ENCODE measurements at regions not wholly inside any gene's neighbourhood (a gene's known extent, or its start where the extent isn't known, plus 50 kb on each side); places are given as distances from the start of the nearest gene placed in this dataset.
A peak's percentile ranks its signal among the peaks of the same experiment; 100 is the strongest.

DNA sequence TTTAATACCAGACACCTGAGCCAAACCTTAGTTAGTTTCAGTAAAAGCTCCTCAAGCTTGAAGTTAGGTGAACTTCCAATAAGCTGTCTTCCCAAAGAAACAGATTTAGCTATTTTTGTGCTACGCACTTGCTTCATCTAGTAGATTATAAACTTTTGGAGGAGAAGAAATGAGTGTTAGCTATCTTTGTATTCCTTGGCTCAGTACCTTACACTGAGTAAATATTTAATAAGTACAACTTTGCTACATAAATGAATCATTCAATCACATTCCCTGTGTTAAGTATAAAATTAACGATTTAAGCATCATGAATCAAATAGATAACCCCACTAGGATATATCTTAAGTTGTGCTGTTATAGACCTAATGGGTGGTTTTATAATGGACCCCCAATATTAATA is 307.0 kb downstream of the PCNX1 start:
- POLR2A ChIA-PET (ENCODE audit: unreplicated experiment) = interaction anchor here (0.5 to 0.6 kb wide), 4 partner anchors 21 to 124 kb away, joined by 3 to 8 read pairs (median 4); no protein-coding TSS in a partner anchor

DNA sequence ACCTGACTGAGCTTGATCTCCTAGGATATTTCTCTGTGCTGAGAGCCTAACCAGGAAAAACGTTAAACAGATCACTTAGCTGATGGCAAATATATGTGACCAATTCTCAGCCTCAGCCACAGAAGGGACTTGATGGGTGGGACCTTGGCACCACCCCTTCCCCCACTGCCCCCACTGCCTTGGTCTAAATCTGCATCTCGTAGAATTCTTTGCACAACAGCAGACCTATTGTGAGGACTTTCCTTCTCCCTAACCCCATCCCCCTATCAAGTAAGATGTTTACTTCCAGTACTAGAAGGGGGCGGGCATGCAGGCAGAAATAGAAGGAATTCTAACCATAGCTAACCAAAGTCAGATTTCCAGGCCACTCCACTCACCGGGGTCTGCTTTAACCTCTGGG is 313.2 kb downstream of the PCNX1 start:
- Histone ChIP-seq H3K9ac (ENCODE audit: low read length) (no peak overlapping the region), H2AFZ (ENCODE audit: low read length) (no peak overlapping the region), H3K27me3 (ENCODE audit: low read length) (no peaks in the 10 kb centered on the region), H3K9me3 (ENCODE audit: low read length) (no peaks in the 10 kb centered on the region), H3K79me2 (ENCODE audit: low read length) (no peaks in the 10 kb centered on the region), H3K4me3 (ENCODE audit: low read length) (no peak overlapping the region), H3K27ac (ENCODE audit: low read length) (no peak overlapping the region), H3K36me3 (ENCODE audit: low read depth, low read length) (no peaks in the 10 kb centered on the region), H3F3A (ENCODE audit: low read length, unreplicated experiment) (no peaks in the 10 kb centered on the region), H3K9me2 (replicated peaks; ENCODE audit: low read length) (no peaks in the 10 kb centered on the region), H3K4me1 (ENCODE audit: insufficient read depth, low read length) (peaks cover 13% of the 10 kb centered on the region), H4K20me1 (ENCODE audit: low read length) (no peaks in the 10 kb centered on the region), H3K4me2 (ENCODE audit: low read length) (no peak overlapping the region)
- ATAC-seq (no peak), DNase-seq (no peak)
- no TSS peak for BruUV-seq (replicated peaks)
- POLR2A ChIA-PET (ENCODE audit: unreplicated experiment) = no interaction called here
- intact Hi-C loops (cut with micrococcal nuclease) = loop anchor here (2.0 kb wide), 1 partner anchor 70 kb away; no protein-coding TSS in a partner anchor
- TF ChIP-seq EZH2 (IDR thresholded peaks at IDR 0.05; ENCODE audit: low read length, unreplicated experiment) (no peak), EZH2phosphoT487 (IDR thresholded peaks at IDR 0.05; ENCODE audit: borderline replicate concordance, low read length) (no peak)
- TF ChIP-seq, protein P1, sequence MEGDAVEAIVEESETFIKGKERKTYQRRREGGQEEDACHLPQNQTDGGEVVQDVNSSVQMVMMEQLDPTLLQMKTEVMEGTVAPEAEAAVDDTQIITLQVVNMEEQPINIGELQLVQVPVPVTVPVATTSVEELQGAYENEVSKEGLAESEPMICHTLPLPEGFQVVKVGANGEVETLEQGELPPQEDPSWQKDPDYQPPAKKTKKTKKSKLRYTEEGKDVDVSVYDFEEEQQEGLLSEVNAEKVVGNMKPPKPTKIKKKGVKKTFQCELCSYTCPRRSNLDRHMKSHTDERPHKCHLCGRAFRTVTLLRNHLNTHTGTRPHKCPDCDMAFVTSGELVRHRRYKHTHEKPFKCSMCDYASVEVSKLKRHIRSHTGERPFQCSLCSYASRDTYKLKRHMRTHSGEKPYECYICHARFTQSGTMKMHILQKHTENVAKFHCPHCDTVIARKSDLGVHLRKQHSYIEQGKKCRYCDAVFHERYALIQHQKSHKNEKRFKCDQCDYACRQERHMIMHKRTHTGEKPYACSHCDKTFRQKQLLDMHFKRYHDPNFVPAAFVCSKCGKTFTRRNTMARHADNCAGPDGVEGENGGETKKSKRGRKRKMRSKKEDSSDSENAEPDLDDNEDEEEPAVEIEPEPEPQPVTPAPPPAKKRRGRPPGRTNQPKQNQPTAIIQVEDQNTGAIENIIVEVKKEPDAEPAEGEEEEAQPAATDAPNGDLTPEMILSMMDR (conservative IDR thresholded peaks at IDR 0.05; ENCODE audit: low read depth, low read length) = no peak
- CTCF ChIA-PET = no interaction called here

More for the DNA sequence above, 307.0 kb downstream of the PCNX1 start:
- peak overlapping the region; percentile 20 for H3K4me2 ChIP-seq (ENCODE audit: low read length)
- H3K36me3 ChIP-seq (ENCODE audit: low read depth, low read length) = no peaks in the 10 kb centered on the region
- H3K79me2 ChIP-seq (ENCODE audit: low read length) = no peaks in the 10 kb centered on the region
- TF ChIP-seq, protein P1 (conservative IDR thresholded peaks at IDR 0.05; ENCODE audit: low read depth, low read length) = no peak
- TF ChIP-seq EZH2phosphoT487 (IDR thresholded peaks at IDR 0.05; ENCODE audit: borderline replicate concordance, low read length) = no peak
- no peak for TF ChIP-seq EZH2 (IDR thresholded peaks at IDR 0.05; ENCODE audit: low read length, unreplicated experiment)
- H3K9me2 ChIP-seq (replicated peaks; ENCODE audit: low read length) = no peaks in the 10 kb centered on the region
- H2AFZ ChIP-seq (ENCODE audit: low read length) = no peak overlapping the region
- no peaks in the 10 kb centered on the region for H3K9me3 ChIP-seq (ENCODE audit: low read length)
- BruUV-seq (replicated peaks) = no TSS peak
- DNase-seq (peak; percentile 50), ATAC-seq (peak; percentile 91)
- H3K27me3 ChIP-seq (ENCODE audit: low read length) = no peaks in the 10 kb centered on the region
- no peak overlapping the region for H3K4me3 ChIP-seq (ENCODE audit: low read length)
- H3K4me1 ChIP-seq (ENCODE audit: insufficient read depth, low read length) = peaks cover 17% of the 10 kb centered on the region
- intact Hi-C loops (cut with micrococcal nuclease) = loop anchor here (2.0 kb wide), 2 partner anchors 39 to 71 kb away; no protein-coding TSS in a partner anchor
- H3K9ac ChIP-seq (ENCODE audit: low read length) = no peak overlapping the region
- no peak overlapping the region for H3K27ac ChIP-seq (ENCODE audit: low read length)
- CTCF ChIA-PET = interaction anchor here (0.5 to 1.3 kb wide), 4 partner anchors 48 to 641 kb away, joined by 3 to 8 read pairs (median 4); no protein-coding TSS in a partner anchor
- no peaks in the 10 kb centered on the region for H4K20me1 ChIP-seq (ENCODE audit: low read length)
- no peaks in the 10 kb centered on the region for H3F3A ChIP-seq (ENCODE audit: low read length, unreplicated experiment)

DNA sequence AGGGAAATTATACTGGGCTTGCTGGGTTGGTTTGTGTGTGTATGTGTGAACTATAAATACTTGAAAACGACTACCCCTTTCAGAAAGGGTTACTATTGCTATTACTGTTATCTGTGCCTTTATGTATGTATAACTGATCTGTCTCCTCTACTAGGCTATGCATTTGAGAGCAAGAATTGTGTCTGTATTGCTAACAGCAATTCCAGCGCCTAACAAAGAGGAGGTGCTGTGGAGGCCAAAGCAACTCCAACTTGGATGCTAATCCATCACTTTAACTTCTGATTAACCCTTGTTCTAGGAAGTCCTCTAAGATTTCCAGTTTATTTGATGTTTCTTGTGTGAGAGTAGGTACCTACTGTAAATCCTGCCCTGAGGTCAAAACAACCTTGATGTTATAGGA is 313.9 kb downstream of the PCNX1 start:
- no peak overlapping the region for H3K4me2 ChIP-seq (ENCODE audit: low read length)
- H3K9me2 ChIP-seq (replicated peaks; ENCODE audit: low read length) = no peaks in the 10 kb centered on the region
- no TSS peak for BruUV-seq (replicated peaks)
- no peak overlapping the region for H3K9ac ChIP-seq (ENCODE audit: low read length)
- ChIA-PET CTCF (no interaction called here), POLR2A (ENCODE audit: unreplicated experiment) (no interaction called here)
- peaks cover 13% of the 10 kb centered on the region for H3K4me1 ChIP-seq (ENCODE audit: insufficient read depth, low read length)
- no peaks in the 10 kb centered on the region for H3K27me3 ChIP-seq (ENCODE audit: low read length)
- H3K9me3 ChIP-seq (ENCODE audit: low read length) = no peaks in the 10 kb centered on the region
- ATAC-seq (no peak), DNase-seq (no peak)
- H3K27ac ChIP-seq (ENCODE audit: low read length) = no peak overlapping the region
- H4K20me1 ChIP-seq (ENCODE audit: low read length) = no peaks in the 10 kb centered on the region
- no peaks in the 10 kb centered on the region for H3F3A ChIP-seq (ENCODE audit: low read length, unreplicated experiment)
- no peaks in the 10 kb centered on the region for H3K79me2 ChIP-seq (ENCODE audit: low read length)
- H3K36me3 ChIP-seq (ENCODE audit: low read depth, low read length) = no peaks in the 10 kb centered on the region
- TF ChIP-seq EZH2phosphoT487 (IDR thresholded peaks at IDR 0.05; ENCODE audit: borderline replicate concordance, low read length) = no peak
- TF ChIP-seq, protein P1 (conservative IDR thresholded peaks at IDR 0.05; ENCODE audit: low read depth, low read length) = peak; percentile 27; the same call in 1 of the 2 replicates
- intact Hi-C loops (cut with micrococcal nuclease) = loop anchor here (2.0 kb wide), 1 partner anchor 70 kb away; no protein-coding TSS in a partner anchor
- H2AFZ ChIP-seq (ENCODE audit: low read length) = no peak overlapping the region
- H3K4me3 ChIP-seq (ENCODE audit: low read length) = no peak overlapping the region
